ENCODE measurements at regions not wholly inside any gene's neighbourhood (a gene's known extent, or its start where the extent isn't known, plus 50 kb on each side); places are given as distances from the start of the nearest gene placed in this dataset.
"Not testable (repeated sequence)": the region's sequence is repeated elsewhere in the genome, so short reads cannot be mapped to it uniquely, and the experiment has no call there.

DNA sequence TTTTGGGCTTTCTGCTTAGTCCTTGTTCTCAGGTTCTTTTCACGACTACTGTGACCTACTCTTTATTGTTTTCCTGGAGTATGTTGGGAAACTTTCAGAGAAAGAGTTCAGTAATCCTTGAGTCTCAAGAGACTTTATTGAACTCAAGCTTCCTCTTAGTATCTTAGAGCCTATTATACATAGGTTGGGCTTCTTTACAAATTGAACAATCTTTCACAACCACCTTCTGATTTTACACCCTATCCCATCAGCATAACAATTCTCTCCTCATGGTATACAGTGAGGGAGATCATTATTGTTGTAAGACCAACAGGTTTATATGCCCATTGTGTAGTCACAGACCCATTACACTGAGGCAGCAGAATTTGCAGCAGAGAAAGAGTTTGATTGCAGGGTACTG is 193.2 kb upstream of the IGF1 start:
- Histone ChIP-seq H3K4me2 (no peak overlapping the region), H3K27ac (no peak overlapping the region), H3K9me3 (ENCODE audit: low read depth) (peaks cover 4% of the 10 kb centered on the region), H4K20me1 (ENCODE audit: low read depth) (no peaks in the 10 kb centered on the region), H3K4me3 (no peak overlapping the region), H3K27me3 (no peaks in the 10 kb centered on the region), H3F3A (ENCODE audit: low read depth) (no peaks in the 10 kb centered on the region), H3K4me1 (no peaks in the 10 kb centered on the region), H3K79me2 (ENCODE audit: low read depth) (no peaks in the 10 kb centered on the region), H3K36me3 (no peaks in the 10 kb centered on the region), H2AFZ (replicated peaks) (no peak overlapping the region), H3K9ac (no peak overlapping the region)
- Mint-ChIP-seq H3K4me3 (no peak overlapping the region), H3K36me3 (no peaks in the 10 kb centered on the region), H3K4me1 (no peaks in the 10 kb centered on the region), H3K27ac (no peak overlapping the region), H3K9me3 (peaks cover 7% of the 10 kb centered on the region), H3K27me3 (ENCODE audit: insufficient read depth, low read depth) (peaks cover 2% of the 10 kb centered on the region)
- no peak for TF ChIP-seq EZH2 (IDR thresholded peaks at IDR 0.05)
- TF ChIP-seq, protein P1, sequence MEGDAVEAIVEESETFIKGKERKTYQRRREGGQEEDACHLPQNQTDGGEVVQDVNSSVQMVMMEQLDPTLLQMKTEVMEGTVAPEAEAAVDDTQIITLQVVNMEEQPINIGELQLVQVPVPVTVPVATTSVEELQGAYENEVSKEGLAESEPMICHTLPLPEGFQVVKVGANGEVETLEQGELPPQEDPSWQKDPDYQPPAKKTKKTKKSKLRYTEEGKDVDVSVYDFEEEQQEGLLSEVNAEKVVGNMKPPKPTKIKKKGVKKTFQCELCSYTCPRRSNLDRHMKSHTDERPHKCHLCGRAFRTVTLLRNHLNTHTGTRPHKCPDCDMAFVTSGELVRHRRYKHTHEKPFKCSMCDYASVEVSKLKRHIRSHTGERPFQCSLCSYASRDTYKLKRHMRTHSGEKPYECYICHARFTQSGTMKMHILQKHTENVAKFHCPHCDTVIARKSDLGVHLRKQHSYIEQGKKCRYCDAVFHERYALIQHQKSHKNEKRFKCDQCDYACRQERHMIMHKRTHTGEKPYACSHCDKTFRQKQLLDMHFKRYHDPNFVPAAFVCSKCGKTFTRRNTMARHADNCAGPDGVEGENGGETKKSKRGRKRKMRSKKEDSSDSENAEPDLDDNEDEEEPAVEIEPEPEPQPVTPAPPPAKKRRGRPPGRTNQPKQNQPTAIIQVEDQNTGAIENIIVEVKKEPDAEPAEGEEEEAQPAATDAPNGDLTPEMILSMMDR (IDR thresholded peaks at IDR 0.05), result no peak
- no peak for TF ChIP-seq EZH2phosphoT487 (IDR thresholded peaks at IDR 0.05)
- DNase-seq (ENCODE audit: low spot score), result no peak

DNA sequence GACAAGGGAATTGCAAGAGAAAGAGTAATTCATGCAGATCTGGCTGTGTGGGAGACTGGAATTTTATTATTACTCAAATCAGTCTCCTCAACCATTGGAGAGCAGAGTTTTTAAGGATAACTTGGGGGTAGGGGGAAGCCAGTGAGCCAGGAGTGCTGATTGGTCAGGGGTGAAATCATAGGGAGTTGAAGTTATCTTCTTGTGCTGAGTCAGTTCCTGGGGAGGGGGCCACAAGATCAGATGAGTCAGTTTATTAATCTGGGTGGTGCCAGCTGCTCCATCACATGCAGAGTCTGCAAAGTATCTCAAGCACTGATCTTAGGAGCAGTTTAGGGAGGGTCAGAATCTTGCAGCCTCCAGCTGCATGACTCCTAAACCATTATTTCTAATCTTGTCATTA is 191.8 kb upstream of the IGF1 start:
- H3K36me3 ChIP-seq; H3K4me3 ChIP-seq; DNase-seq (ENCODE audit: low spot score); H2AFZ ChIP-seq (replicated peaks); H3K4me1 Mint-ChIP-seq; H3K36me3 Mint-ChIP-seq; H3K27me3 ChIP-seq; H3F3A ChIP-seq (ENCODE audit: low read depth); H3K9me3 ChIP-seq (ENCODE audit: low read depth); H3K27me3 Mint-ChIP-seq (ENCODE audit: insufficient read depth, low read depth); H3K9ac ChIP-seq; H3K4me3 Mint-ChIP-seq; H4K20me1 ChIP-seq (ENCODE audit: low read depth); H3K27ac ChIP-seq; H3K9me3 Mint-ChIP-seq; H3K4me2 ChIP-seq; H3K79me2 ChIP-seq (ENCODE audit: low read depth); H3K27ac Mint-ChIP-seq; H3K4me1 ChIP-seq: not testable (repeated sequence)

DNA sequence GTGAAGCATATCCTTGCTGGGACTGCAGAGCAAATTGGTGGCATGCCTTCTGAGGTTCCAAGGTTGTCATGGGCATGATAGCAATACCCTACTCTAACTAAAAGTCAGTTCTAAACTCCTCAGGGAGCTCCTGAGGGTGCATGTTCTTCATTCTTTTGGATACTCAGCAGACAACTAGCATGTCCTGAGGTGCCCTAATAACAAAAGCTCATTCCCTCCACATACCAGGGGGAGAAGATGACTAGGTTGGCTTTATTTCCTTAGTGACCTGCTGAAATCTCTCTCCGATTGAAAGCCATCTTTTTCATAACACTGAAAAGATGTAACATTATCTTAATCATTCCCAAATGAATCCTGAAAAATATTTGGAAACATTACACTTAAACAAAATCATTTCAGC is 188.7 kb upstream of the IGF1 start:
- no peak overlapping the region for H3K4me3 ChIP-seq
- TF ChIP-seq EZH2 (IDR thresholded peaks at IDR 0.05), result no peak
- no peak for TF ChIP-seq EZH2phosphoT487 (IDR thresholded peaks at IDR 0.05)
- TF ChIP-seq, protein P1 (IDR thresholded peaks at IDR 0.05), result no peak
- no peaks in the 10 kb centered on the region for H3K79me2 ChIP-seq (ENCODE audit: low read depth)
- peaks cover 7% of the 10 kb centered on the region for H3K9me3 Mint-ChIP-seq
- H3K36me3 ChIP-seq, result no peaks in the 10 kb centered on the region
- H3K4me3 Mint-ChIP-seq, result no peak overlapping the region
- H3K4me1 ChIP-seq, result peaks cover 4% of the 10 kb centered on the region
- H3K9me3 ChIP-seq (ENCODE audit: low read depth), result peaks cover 4% of the 10 kb centered on the region
- no peak overlapping the region for H3K4me2 ChIP-seq
- no peaks in the 10 kb centered on the region for H3F3A ChIP-seq (ENCODE audit: low read depth)
- no peak overlapping the region for H3K27ac Mint-ChIP-seq
- no peak overlapping the region for H3K27ac ChIP-seq
- DNase-seq (ENCODE audit: low spot score), result no peak
- H3K36me3 Mint-ChIP-seq, result no peaks in the 10 kb centered on the region
- peaks cover 2% of the 10 kb centered on the region for H3K27me3 Mint-ChIP-seq (ENCODE audit: insufficient read depth, low read depth)
- no peak overlapping the region for H2AFZ ChIP-seq (replicated peaks)
- no peaks in the 10 kb centered on the region for H3K27me3 ChIP-seq
- no peaks in the 10 kb centered on the region for H4K20me1 ChIP-seq (ENCODE audit: low read depth)
- peaks cover 11% of the 10 kb centered on the region for H3K4me1 Mint-ChIP-seq
- no peak overlapping the region for H3K9ac ChIP-seq

DNA sequence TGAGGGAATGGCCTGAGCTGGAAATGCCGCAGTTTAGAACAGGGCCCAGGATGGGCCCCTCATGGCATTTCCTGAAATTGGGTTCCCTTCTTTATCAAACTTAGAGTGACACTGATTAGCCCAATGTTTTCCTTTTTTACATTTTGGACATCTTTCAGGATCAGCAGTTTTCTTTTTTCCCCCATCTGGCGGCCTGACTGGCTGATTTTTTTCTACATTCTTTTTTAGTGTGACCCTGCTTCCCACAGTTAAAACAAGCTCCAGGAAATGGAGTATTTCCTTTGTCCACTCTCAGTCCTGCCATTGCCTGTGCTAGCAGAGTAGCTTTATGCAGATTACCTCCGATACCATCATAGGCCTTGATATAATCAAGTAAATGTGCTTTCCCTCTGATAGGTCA is 185.8 kb upstream of the IGF1 start:
- H3K4me1 Mint-ChIP-seq, result peaks cover 11% of the 10 kb centered on the region
- not testable (repeated sequence) for H2AFZ ChIP-seq (replicated peaks); H3K9me3 ChIP-seq (ENCODE audit: low read depth); H3K27ac Mint-ChIP-seq; H3K9me3 Mint-ChIP-seq; H4K20me1 ChIP-seq (ENCODE audit: low read depth); H3K4me3 Mint-ChIP-seq; H3K27me3 Mint-ChIP-seq (ENCODE audit: insufficient read depth, low read depth); H3K36me3 Mint-ChIP-seq; H3K27ac ChIP-seq; DNase-seq (ENCODE audit: low spot score); H3K79me2 ChIP-seq (ENCODE audit: low read depth); H3K36me3 ChIP-seq; H3K4me1 ChIP-seq; H3K9ac ChIP-seq; H3K4me2 ChIP-seq; H3F3A ChIP-seq (ENCODE audit: low read depth); H3K4me3 ChIP-seq; H3K27me3 ChIP-seq

All from neural progenitor cell (in vitro differentiated cells).